Retinal pigment epithelial cell (primary cell): ENCODE measurements at regions not wholly inside any gene's neighbourhood (a gene's known extent, or its start where the extent isn't known, plus 50 kb on each side); places are given as distances from the start of the nearest gene placed in this dataset.
A peak's percentile ranks its signal among the peaks of the same experiment; 100 is the strongest.

Experiments
- DNase-seq: peaks from one replicate; pipeline ENCODE4 v3.0.0-alpha.2; 2010; ENCODE audit warnings: low read depth
- H3K4me3 ChIP-seq: 2 replicates; pipeline ENCODE4 v1.5.1; 2011; ENCODE audit warnings: mild to moderate bottlenecking, low read length, control low read depth, moderate library complexity
- CTCF ChIP-seq: conservative IDR thresholded peaks from 2 replicates; pipeline ENCODE4 v1.5.1; 2011; ENCODE audit warnings: low read depth, low read length, control low read depth, inconsistent platforms

GRCh38 chr3:43956945-43957344, 266.2 kb downstream of the ABHD5 start:
- TF ChIP-seq CTCF = no peak
- H3K4me3 ChIP-seq = no peak overlapping the region
- DNase-seq = no peak

DNA sequence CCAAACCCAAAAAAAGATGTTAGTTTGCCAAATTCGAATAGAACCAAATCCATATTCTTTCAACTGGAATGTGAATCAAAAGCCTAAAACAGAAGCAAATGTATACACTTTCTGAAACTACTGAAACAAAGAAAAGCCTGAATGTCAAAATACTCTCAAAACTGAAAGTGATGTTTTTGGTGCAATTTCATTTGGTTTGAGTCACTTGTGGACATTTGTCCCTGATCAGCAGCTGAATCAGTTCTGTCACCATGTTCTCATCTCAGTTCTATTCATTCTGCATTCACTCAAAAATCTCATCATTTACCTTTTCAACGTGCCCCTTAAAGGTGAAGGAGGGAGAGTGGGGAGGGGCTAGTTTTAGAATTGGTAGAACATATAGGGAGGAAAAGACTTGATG, 266.8 kb downstream of the ABHD5 start:
- no peak for TF ChIP-seq CTCF
- DNase-seq = no peak
- no peak overlapping the region for H3K4me3 ChIP-seq

- no peak for TF ChIP-seq CTCF
- no peak for DNase-seq
- no peak overlapping the region for H3K4me3 ChIP-seq
Measured at GRCh38 chr3:43958005-43958770, 267.4 kb downstream of the ABHD5 start.

GRCh38 chr3:43958973-43959372, 268.2 kb downstream of the ABHD5 start:
- H3K4me3 ChIP-seq = no peak overlapping the region
- no peak for TF ChIP-seq CTCF
- DNase-seq = no peak

DNA sequence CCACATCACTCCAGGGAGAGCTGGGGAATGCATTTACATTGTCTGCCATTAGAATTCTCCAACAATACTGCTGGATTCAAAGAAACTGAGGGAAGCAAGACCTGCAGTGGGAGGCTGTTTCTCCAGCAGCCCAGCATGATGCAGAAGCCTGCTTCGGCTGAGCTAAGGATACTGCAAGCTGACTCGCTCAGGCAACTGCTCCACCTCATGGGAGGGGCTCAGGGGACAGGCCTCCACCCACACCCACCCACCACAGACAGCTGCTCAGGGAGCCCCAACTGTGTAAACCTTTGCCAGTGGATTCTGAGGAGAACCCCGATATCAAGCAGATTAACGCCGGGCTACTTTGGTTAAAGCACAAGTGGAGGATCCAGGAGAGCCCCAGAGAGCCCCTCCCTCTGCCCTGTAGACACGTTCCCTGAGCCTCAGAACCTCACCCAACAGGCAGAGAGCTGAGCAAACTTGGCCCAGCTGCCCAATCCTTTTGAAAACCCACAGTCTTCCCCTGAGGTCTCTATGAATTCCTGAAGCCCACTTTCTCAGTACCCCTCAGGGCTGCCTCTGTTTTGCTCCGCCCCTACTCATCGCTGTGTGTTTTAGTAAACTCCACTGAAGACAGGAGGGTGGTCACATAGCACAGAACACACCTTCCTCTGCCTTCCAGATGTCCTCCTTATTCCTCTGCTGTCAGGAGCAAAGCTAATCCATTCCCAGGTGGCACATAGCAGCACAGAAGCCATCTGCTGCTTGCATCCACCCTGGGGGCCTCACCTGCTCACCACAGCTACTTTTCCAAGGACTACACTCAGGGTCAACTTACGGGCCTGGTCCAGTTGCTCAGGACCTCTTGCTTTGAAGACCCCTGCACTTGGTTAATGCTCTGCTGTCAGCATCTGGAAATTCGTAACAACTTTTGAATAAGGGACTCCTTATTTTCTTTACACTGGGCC, 269.0 kb downstream of the ABHD5 start:
- TF ChIP-seq CTCF = no peak
- DNase-seq = no peak
- no peak overlapping the region for H3K4me3 ChIP-seq

- no peak for TF ChIP-seq CTCF
- no peak overlapping the region for H3K4me3 ChIP-seq
- peak; percentile 10 for DNase-seq
Measured at GRCh38 chr3:43960448-43960840, 269.7 kb downstream of the ABHD5 start.

GRCh38 chr3:43962043-43962442, 271.3 kb downstream of the ABHD5 start:
- no peak for DNase-seq
- H3K4me3 ChIP-seq = no peak overlapping the region
- no peak for TF ChIP-seq CTCF
